Parathyroid adenoma (tissue), 2 donors: ENCODE measurements at regions not wholly inside any gene's neighbourhood (a gene's known extent, or its start where the extent isn't known, plus 50 kb on each side); places are given as distances from the start of the nearest gene placed in this dataset.

ENCODE experiments used
- H2AFZ ChIP-seq: fragments of 300-600 bp; sonication (generic); one replicate; pipeline ENCODE4 v1.7.0; 2017; ENCODE audit warnings: antibody characterized with exemption, mild to moderate bottlenecking
- H3K27ac ChIP-seq: fragments of 300-600 bp; sonication (generic); one replicate; pipeline ENCODE4 v1.7.0; 2017
- H3K27me3 ChIP-seq: fragments of 300-600 bp; sonication (generic); one replicate; pipeline ENCODE4 v1.7.0; 2017; ENCODE audit warnings: low read length; ENCODE audit not compliant: control insufficient read depth, insufficient read depth
- H3K36me3 ChIP-seq: fragments of 300-600 bp; sonication (generic); one replicate; pipeline ENCODE4 v1.7.0; 2017; ENCODE audit warnings: low read length; ENCODE audit not compliant: control insufficient read depth, insufficient read depth
- H3K4me1 ChIP-seq: fragments of 300-600 bp; sonication (generic); one replicate; pipeline ENCODE4 v1.7.0; 2017; ENCODE audit warnings: control low read depth
- H3K4me2 ChIP-seq: fragments of 300-600 bp; sonication (generic); one replicate; pipeline ENCODE4 v1.7.0; 2017; ENCODE audit warnings: low read length
- H3K4me3 ChIP-seq: fragments of 300-600 bp; sonication (generic); one replicate; pipeline ENCODE4 v1.7.0; 2017; ENCODE audit warnings: low read depth, low read length
- H3K79me2 ChIP-seq: fragments of 300-600 bp; sonication (generic); one replicate; pipeline ENCODE4 v1.7.0; 2017; ENCODE audit warnings: control low read depth
- H3K9ac ChIP-seq: fragments of 300-600 bp; sonication (generic); one replicate; pipeline ENCODE4 v1.7.0; 2017; ENCODE audit warnings: mild to moderate bottlenecking
- H3K9me3 ChIP-seq: fragments of 300-600 bp; sonication (generic); one replicate; pipeline ENCODE4 v1.7.0; 2017; ENCODE audit warnings: low read length; ENCODE audit not compliant: control insufficient read depth
- CTCF ChIP-seq: fragments of 300-600 bp; sonication (generic); IDR thresholded peaks from one replicate; pipeline ENCODE4 v1.7.0; 2017; ENCODE audit warnings: antibody characterized with exemption, mild to moderate bottlenecking
- donor health status: primary hyperparathyroidism.

- no peaks in the 10 kb centered on the region for H3K9me3 ChIP-seq
- no peak overlapping the region for H3K4me2 ChIP-seq
- H3K27me3 ChIP-seq = no peaks in the 10 kb centered on the region
- no peak overlapping the region for H3K27ac ChIP-seq
- no peaks in the 10 kb centered on the region for H3K79me2 ChIP-seq
- no peak for TF ChIP-seq CTCF
- no peak overlapping the region for H3K9ac ChIP-seq
- H3K4me1 ChIP-seq = no peaks in the 10 kb centered on the region
- H2AFZ ChIP-seq = no peak overlapping the region
- no peaks in the 10 kb centered on the region for H3K36me3 ChIP-seq
- no peak overlapping the region for H3K4me3 ChIP-seq
These were observed 348.9 kb downstream of the NDFIP2 start for GRCh38 chr13:79829880-79830279.

GRCh38 chr13:79825959-79826358, 345.0 kb downstream of the NDFIP2 start:
- no peak for TF ChIP-seq CTCF
- no peaks in the 10 kb centered on the region for H3K4me1 ChIP-seq
- no peak overlapping the region for H2AFZ ChIP-seq
- no peaks in the 10 kb centered on the region for H3K36me3 ChIP-seq
- no peaks in the 10 kb centered on the region for H3K27me3 ChIP-seq
- H3K4me2 ChIP-seq = no peak overlapping the region
- no peaks in the 10 kb centered on the region for H3K9me3 ChIP-seq
- no peak overlapping the region for H3K9ac ChIP-seq
- H3K4me3 ChIP-seq = no peak overlapping the region
- no peak overlapping the region for H3K27ac ChIP-seq
- no peaks in the 10 kb centered on the region for H3K79me2 ChIP-seq

- no peaks in the 10 kb centered on the region for H3K27me3 ChIP-seq
- no peak overlapping the region for H3K4me2 ChIP-seq
- no peaks in the 10 kb centered on the region for H3K79me2 ChIP-seq
- H3K4me1 ChIP-seq = no peaks in the 10 kb centered on the region
- H3K4me3 ChIP-seq = no peak overlapping the region
- H3K36me3 ChIP-seq = no peaks in the 10 kb centered on the region
- no peak overlapping the region for H2AFZ ChIP-seq
- no peak overlapping the region for H3K9ac ChIP-seq
- TF ChIP-seq CTCF = no peak
- H3K27ac ChIP-seq = no peak overlapping the region
- no peaks in the 10 kb centered on the region for H3K9me3 ChIP-seq
These were observed 334.1 kb downstream of the NDFIP2 start for GRCh38 chr13:79815041-79815440.

GRCh38 chr13:79812070-79812850, 331.3 kb downstream of the NDFIP2 start:
- no peak for TF ChIP-seq CTCF

GRCh38 chr13:79811170-79811569, 330.2 kb downstream of the NDFIP2 start:
- Histone ChIP-seq H3K36me3 (no peaks in the 10 kb centered on the region), H2AFZ (no peak overlapping the region), H3K4me2 (no peak overlapping the region), H3K9me3 (no peaks in the 10 kb centered on the region), H3K4me3 (no peak overlapping the region), H3K27me3 (no peaks in the 10 kb centered on the region), H3K27ac (no peak overlapping the region), H3K9ac (no peak overlapping the region), H3K4me1 (no peaks in the 10 kb centered on the region), H3K79me2 (no peaks in the 10 kb centered on the region)
- TF ChIP-seq CTCF = no peak

More at GRCh38 chr13:79812070-79812850, 331.3 kb downstream of the NDFIP2 start:
- Histone ChIP-seq H3K4me3 (no peak overlapping the region), H3K27ac (no peak overlapping the region), H3K9ac (no peak overlapping the region), H3K36me3 (no peaks in the 10 kb centered on the region), H3K79me2 (no peaks in the 10 kb centered on the region), H3K4me2 (no peak overlapping the region), H2AFZ (no peak overlapping the region), H3K27me3 (no peaks in the 10 kb centered on the region), H3K9me3 (no peaks in the 10 kb centered on the region), H3K4me1 (no peaks in the 10 kb centered on the region)
